A673 (cell line): ENCODE measurements at regions not wholly inside any gene's neighbourhood (a gene's known extent, or its start where the extent isn't known, plus 50 kb on each side); places are given as distances from the start of the nearest gene placed in this dataset.
"Not testable (repeated sequence)": the region's sequence is repeated elsewhere in the genome, so short reads cannot be mapped to it uniquely, and the experiment has no call there.

Source experiments
- EZH2 ChIP-seq: fragments of 200-600 bp; sonication (generic); IDR thresholded peaks from 2 replicates; pipeline ENCODE4 v1.6.1; 2017; ENCODE audit warnings: borderline replicate concordance, low read depth, mild to moderate bottlenecking, mixed read lengths, antibody characterized with exemption, low read length; ENCODE audit not compliant: poor library complexity, severe bottlenecking
- TF ChIP-seq, protein P1 (sequence below): fragments of 300-800, 200-600 bp; sonication (generic); conservative IDR thresholded peaks from 2 replicates; pipeline ENCODE4 v1.5.1; 2017; ENCODE audit warnings: low read depth, mild to moderate bottlenecking, antibody characterized with exemption, low read length, moderate library complexity, mixed read lengths

DNA sequence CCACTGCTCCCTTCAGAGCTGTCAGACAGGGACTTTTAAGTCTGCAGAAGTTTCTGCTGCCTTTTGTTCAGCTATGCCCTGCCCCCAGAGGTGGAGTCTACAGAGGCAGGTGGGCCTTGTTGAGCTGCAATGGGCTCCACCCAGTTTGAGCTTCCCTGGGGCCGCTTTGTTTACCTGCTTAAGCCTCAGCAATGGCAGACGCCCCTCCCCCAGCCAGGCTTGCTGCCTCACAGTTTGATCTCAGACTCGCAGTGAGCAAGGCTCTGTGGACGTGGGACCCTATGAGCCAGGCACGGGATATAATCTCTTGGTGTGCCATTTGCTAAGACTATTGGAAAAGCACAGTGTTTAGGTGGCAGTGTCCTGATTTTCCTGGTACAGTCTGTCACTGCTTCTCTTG, 104.2 kb upstream of the PTBP2 start:
- TF ChIP-seq, protein P1, sequence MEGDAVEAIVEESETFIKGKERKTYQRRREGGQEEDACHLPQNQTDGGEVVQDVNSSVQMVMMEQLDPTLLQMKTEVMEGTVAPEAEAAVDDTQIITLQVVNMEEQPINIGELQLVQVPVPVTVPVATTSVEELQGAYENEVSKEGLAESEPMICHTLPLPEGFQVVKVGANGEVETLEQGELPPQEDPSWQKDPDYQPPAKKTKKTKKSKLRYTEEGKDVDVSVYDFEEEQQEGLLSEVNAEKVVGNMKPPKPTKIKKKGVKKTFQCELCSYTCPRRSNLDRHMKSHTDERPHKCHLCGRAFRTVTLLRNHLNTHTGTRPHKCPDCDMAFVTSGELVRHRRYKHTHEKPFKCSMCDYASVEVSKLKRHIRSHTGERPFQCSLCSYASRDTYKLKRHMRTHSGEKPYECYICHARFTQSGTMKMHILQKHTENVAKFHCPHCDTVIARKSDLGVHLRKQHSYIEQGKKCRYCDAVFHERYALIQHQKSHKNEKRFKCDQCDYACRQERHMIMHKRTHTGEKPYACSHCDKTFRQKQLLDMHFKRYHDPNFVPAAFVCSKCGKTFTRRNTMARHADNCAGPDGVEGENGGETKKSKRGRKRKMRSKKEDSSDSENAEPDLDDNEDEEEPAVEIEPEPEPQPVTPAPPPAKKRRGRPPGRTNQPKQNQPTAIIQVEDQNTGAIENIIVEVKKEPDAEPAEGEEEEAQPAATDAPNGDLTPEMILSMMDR: not testable (repeated sequence)
- TF ChIP-seq EZH2: not testable (repeated sequence)
